ENCODE measurements at regions not wholly inside any gene's neighbourhood (a gene's known extent, or its start where the extent isn't known, plus 50 kb on each side); places are given as distances from the start of the nearest gene placed in this dataset.

GRCh38 chr2:63699549-63699839, 110.7 kb downstream of the MDH1 start:
- TF ChIP-seq ZNF274 (IDR thresholded peaks at IDR 0.05; ENCODE audit: insufficient read depth, insufficient read length) = no peak
- no peak for TF ChIP-seq STAT3 (IDR thresholded peaks at IDR 0.05; ENCODE audit: low read depth, low read length)
- TF ChIP-seq EED (IDR thresholded peaks at IDR 0.05; ENCODE audit: low read depth) = no peak
- TF ChIP-seq RB1 (IDR thresholded peaks at IDR 0.05; ENCODE audit: borderline replicate concordance) = no peak
- no peak for TF ChIP-seq NR2C2 (IDR thresholded peaks at IDR 0.05; ENCODE audit: borderline replicate concordance, control insufficient read depth, insufficient read length, low read depth)
- TF ChIP-seq TARDBP (IDR thresholded peaks at IDR 0.05; ENCODE audit: borderline replicate concordance) = no peak
- TF ChIP-seq PAX8 (IDR thresholded peaks at IDR 0.05) = no peak
- no peak for TF ChIP-seq SREBF1 (IDR thresholded peaks at IDR 0.05; ENCODE audit: low read length)
- TF ChIP-seq CBX5 (IDR thresholded peaks at IDR 0.05; ENCODE audit: low read depth) = no peak
- DNase-seq (ENCODE audit: low read depth, low spot score) (no peak), FAIRE-seq (no peak), ATAC-seq (no peak)
- Histone ChIP-seq H4K20me1 (ENCODE audit: control insufficient read depth, insufficient read depth) (no peaks in the 10 kb centered on the region), H2AFZ (ENCODE audit: control insufficient read depth, low read depth, low read length) (no peak overlapping the region), H3K4me2 (ENCODE audit: control insufficient read depth, insufficient read depth) (no peak overlapping the region), H3K79me2 (ENCODE audit: control insufficient read depth, insufficient read depth, low read length) (no peaks in the 10 kb centered on the region), H3K4me3 (no peak overlapping the region), H3K27me3 (replicated peaks in 1 of 2; ENCODE audit: control insufficient read depth in 2 of 2, insufficient read depth in 2 of 2, low read length in 1 of 2) (no peaks in the 10 kb centered on the region), H3K27ac (ENCODE audit: control insufficient read depth, insufficient read depth) (no peak overlapping the region), H3K36me3 (ENCODE audit: control insufficient read depth in 2 of 2, insufficient read depth in 2 of 2, low read length in 1 of 2) (no peaks in the 10 kb centered on the region), H3K9me3 (replicated peaks; ENCODE audit: control insufficient read depth, insufficient read depth, low read length) (no peaks in the 10 kb centered on the region), H3K4me1 (ENCODE audit: control insufficient read depth, insufficient read depth, low read length) (no peaks in the 10 kb centered on the region), H3K9ac (ENCODE audit: control insufficient read depth, insufficient read depth, low read length) (no peak overlapping the region)
- ChIA-PET SMC1A (ENCODE audit: uncharacterized antibody, unreplicated experiment) (interaction anchor here (0.7 to 2.6 kb wide), 13 partner anchors 10 to 631 kb away, joined by 3 to 32 read pairs (median 4); no protein-coding TSS in a partner anchor), RAD21 (ENCODE audit: unreplicated experiment) (interaction anchor here (0.6 to 1.8 kb wide), 8 partner anchors 19 to 618 kb away, joined by 3 to 38 read pairs (median 4); partner anchors contain the start of gene UGP2), POLR2A (interaction anchor here (0.9 to 1.4 kb wide), 2 partner anchors 12 to 159 kb away, joined by 3 read pairs; no protein-coding TSS in a partner anchor), CTCF (interaction anchor here (0.6 to 8.1 kb wide), 23 partner anchors 11 to 628 kb away, joined by 3 to 170 read pairs (median 8); no protein-coding TSS in a partner anchor)
- BruUV-seq (replicated peaks) = no TSS peak
- WGBS (ENCODE audit: insufficient coverage, insufficient replicate concordance, low lambda C conversion rate, missing lambda C conversion rate) = 46% methylated on average over 3 of the region's 3 CpGs
- intact Hi-C loops (cut with micrococcal nuclease; ENCODE audit: unreplicated experiment) = no loop called here
- in situ Hi-C loops (cut with MboI) = no loop called here

GRCh38 chr2:63700271-63700670, 111.5 kb downstream of the MDH1 start:
- ATAC-seq (no peak), FAIRE-seq (no peak), DNase-seq (ENCODE audit: low read depth, low spot score) (no peak)
- ChIA-PET POLR2A (no interaction called here), CTCF (interaction anchor here (0.7 to 8.1 kb wide), 11 partner anchors 15 to 200 kb away, joined by 3 to 170 read pairs (median 7); no protein-coding TSS in a partner anchor), SMC1A (ENCODE audit: uncharacterized antibody, unreplicated experiment) (interaction anchor here (1.7 to 2.6 kb wide), 5 partner anchors 158 to 631 kb away, joined by 4 to 32 read pairs (median 7); no protein-coding TSS in a partner anchor), RAD21 (ENCODE audit: unreplicated experiment) (interaction anchor here (0.6 kb wide), 1 partner anchor 76 kb away, joined by 4 read pairs; no protein-coding TSS in a partner anchor)
- no TSS peak for BruUV-seq (replicated peaks)
- intact Hi-C loops (cut with micrococcal nuclease; ENCODE audit: unreplicated experiment) = no loop called here
- no peaks in the 10 kb centered on the region for H3K4me1 ChIP-seq (ENCODE audit: control insufficient read depth, insufficient read depth, low read length)
- H2AFZ ChIP-seq (ENCODE audit: control insufficient read depth, low read depth, low read length) = no peak overlapping the region
- H3K36me3 ChIP-seq (ENCODE audit: control insufficient read depth in 2 of 2, insufficient read depth in 2 of 2, low read length in 1 of 2) = no peaks in the 10 kb centered on the region
- H3K27me3 ChIP-seq (replicated peaks in 1 of 2; ENCODE audit: control insufficient read depth in 2 of 2, insufficient read depth in 2 of 2, low read length in 1 of 2) = no peaks in the 10 kb centered on the region
- no peaks in the 10 kb centered on the region for H4K20me1 ChIP-seq (ENCODE audit: control insufficient read depth, insufficient read depth)
- in situ Hi-C loops (cut with MboI) = no loop called here
- WGBS (ENCODE audit: insufficient coverage, insufficient replicate concordance, low lambda C conversion rate, missing lambda C conversion rate) = 33% methylated on average over 3 of the region's 3 CpGs
- H3K4me3 ChIP-seq = no peak overlapping the region
- no peak overlapping the region for H3K27ac ChIP-seq (ENCODE audit: control insufficient read depth, insufficient read depth)
- no peaks in the 10 kb centered on the region for H3K79me2 ChIP-seq (ENCODE audit: control insufficient read depth, insufficient read depth, low read length)
- no peak overlapping the region for H3K9ac ChIP-seq (ENCODE audit: control insufficient read depth, insufficient read depth, low read length)
- no peaks in the 10 kb centered on the region for H3K9me3 ChIP-seq (replicated peaks; ENCODE audit: control insufficient read depth, insufficient read depth, low read length)
- H3K4me2 ChIP-seq (ENCODE audit: control insufficient read depth, insufficient read depth) = no peak overlapping the region
- no peak for TF ChIP-seq RAD51 (IDR thresholded peaks at IDR 0.05)
- no peak for TF ChIP-seq FOXM1 (IDR thresholded peaks at IDR 0.05; ENCODE audit: low read depth, low read length)
- TF ChIP-seq IRF4 (IDR thresholded peaks at IDR 0.05; ENCODE audit: low read depth, low read length) = no peak
- TF ChIP-seq MTA3 (IDR thresholded peaks at IDR 0.05; ENCODE audit: borderline replicate concordance, low read length) = no peak
- TF ChIP-seq, protein P1, sequence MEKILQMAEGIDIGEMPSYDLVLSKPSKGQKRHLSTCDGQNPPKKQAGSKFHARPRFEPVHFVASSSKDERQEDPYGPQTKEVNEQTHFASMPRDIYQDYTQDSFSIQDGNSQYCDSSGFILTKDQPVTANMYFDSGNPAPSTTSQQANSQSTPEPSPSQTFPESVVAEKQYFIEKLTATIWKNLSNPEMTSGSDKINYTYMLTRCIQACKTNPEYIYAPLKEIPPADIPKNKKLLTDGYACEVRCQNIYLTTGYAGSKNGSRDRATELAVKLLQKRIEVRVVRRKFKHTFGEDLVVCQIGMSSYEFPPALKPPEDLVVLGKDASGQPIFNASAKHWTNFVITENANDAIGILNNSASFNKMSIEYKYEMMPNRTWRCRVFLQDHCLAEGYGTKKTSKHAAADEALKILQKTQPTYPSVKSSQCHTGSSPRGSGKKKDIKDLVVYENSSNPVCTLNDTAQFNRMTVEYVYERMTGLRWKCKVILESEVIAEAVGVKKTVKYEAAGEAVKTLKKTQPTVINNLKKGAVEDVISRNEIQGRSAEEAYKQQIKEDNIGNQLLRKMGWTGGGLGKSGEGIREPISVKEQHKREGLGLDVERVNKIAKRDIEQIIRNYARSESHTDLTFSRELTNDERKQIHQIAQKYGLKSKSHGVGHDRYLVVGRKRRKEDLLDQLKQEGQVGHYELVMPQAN (conservative IDR thresholded peaks at IDR 0.05) = no peak
- no peak for TF ChIP-seq CTCF (IDR thresholded peaks at IDR 0.05 in 2 of 3, conservative IDR thresholded peaks at IDR 0.05 in 1 of 3; ENCODE audit: control insufficient read depth in 2 of 3, extremely low read depth in 1 of 3, insufficient read depth in 1 of 3, low read depth in 3 of 3, low read length in 3 of 3)
- TF ChIP-seq LARP7 (IDR thresholded peaks at IDR 0.05) = no peak
- no peak for TF ChIP-seq HDGF (IDR thresholded peaks at IDR 0.05)

Data from GM12878 (cell line).